GM12801 (cell line): ENCODE measurements at regions not wholly inside any gene's neighbourhood (a gene's known extent, or its start where the extent isn't known, plus 50 kb on each side); places are given as distances from the start of the nearest gene placed in this dataset.

ENCODE experiments used
- TF ChIP-seq, protein P1 (sequence below): IDR thresholded peaks from one replicate; pipeline ENCODE4 v1.5.1; 2011; ENCODE audit warnings: control low read depth; ENCODE audit not compliant: insufficient read length; ENCODE audit errors: extremely low read depth

DNA sequence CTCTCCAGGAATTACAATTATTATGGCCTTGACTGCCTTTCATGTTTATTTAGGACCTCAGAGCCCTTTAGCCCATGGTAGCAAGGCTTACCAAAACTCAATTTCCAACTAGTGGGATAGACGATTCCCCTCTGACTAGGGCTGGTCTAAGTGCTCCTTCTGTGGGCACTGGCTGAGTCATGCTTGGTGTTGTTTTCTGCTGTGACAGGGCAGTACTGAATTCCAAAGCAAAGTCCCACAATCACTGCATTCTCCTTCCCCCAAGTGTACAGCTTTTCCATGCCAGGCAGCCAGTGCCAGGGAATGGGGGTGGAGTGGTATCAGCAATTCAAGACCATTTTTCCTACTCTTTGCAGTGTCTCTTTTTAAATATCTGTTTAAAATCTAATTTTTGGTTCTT, 509.0 kb upstream of the NECTIN3 start:
- TF ChIP-seq, protein P1, sequence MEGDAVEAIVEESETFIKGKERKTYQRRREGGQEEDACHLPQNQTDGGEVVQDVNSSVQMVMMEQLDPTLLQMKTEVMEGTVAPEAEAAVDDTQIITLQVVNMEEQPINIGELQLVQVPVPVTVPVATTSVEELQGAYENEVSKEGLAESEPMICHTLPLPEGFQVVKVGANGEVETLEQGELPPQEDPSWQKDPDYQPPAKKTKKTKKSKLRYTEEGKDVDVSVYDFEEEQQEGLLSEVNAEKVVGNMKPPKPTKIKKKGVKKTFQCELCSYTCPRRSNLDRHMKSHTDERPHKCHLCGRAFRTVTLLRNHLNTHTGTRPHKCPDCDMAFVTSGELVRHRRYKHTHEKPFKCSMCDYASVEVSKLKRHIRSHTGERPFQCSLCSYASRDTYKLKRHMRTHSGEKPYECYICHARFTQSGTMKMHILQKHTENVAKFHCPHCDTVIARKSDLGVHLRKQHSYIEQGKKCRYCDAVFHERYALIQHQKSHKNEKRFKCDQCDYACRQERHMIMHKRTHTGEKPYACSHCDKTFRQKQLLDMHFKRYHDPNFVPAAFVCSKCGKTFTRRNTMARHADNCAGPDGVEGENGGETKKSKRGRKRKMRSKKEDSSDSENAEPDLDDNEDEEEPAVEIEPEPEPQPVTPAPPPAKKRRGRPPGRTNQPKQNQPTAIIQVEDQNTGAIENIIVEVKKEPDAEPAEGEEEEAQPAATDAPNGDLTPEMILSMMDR: no peak

- TF ChIP-seq, protein P1: no peak
Measured at GRCh38 chr3:110564674-110565073, 506.9 kb upstream of the NECTIN3 start.

DNA sequence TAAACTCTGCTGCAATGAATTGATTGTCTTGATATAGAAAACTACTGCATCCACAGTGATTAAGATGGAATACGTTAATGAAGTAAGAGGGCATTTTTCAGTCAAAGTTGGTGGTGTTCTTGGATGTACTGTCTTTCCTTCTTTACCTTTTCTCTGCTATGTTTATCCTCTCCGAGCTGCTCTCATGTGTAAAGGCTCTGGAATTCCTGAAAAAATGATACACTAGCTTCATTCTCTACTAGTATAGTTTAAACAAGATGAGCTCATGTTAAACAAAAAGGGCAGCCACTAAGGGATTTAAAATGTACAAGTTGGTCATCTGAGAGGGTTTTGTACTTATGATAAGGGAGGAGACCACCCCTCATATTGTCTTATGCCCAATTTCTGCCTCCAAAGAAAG, 504.6 kb upstream of the NECTIN3 start:
- TF ChIP-seq, protein P1: no peak

GRCh38 chr3:110568246-110568645, 503.4 kb upstream of the NECTIN3 start:
- TF ChIP-seq, protein P1: no peak

GRCh38 chr3:110569073-110569472, 502.5 kb upstream of the NECTIN3 start:
- TF ChIP-seq, protein P1: no peak

GRCh38 chr3:110575702-110576101, 495.9 kb upstream of the NECTIN3 start:
- TF ChIP-seq, protein P1: no peak

DNA sequence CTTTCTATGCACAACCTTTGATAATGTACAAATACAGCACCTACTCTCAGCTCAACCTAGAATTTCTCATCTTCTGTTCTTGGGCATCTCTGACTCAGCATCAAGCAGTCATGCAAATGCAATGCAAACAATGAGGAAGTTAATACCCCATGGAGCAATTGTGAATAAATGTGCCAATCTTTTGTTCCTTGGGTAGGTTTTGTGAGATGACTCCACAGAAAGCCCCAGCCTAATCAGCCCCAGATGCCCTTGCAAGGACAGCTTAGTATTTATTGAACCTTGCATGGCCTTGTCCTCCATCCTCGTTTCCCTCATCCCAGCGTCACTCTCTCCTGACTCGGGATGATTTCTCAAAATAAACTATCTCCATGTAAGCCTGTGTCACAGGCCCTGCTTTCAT, 494.7 kb upstream of the NECTIN3 start:
- TF ChIP-seq, protein P1: no peak

DNA sequence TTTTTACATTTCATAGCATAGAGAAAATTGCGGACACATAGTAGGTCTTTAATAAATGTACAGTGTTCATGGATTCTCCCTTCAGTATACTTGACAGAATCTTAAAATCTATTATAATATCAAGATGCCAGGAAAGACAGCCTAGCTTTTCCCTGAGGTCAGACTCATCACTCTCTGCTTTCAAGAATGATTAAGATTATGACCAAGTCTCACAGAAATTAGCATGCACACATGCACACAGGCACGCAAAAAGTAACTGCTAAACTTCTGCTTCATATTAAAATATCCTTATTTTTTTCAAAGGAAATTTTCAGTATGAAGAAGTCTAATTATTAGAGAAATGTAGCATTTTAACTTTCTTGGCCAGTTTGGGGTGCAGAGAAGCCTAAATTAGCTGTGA, 493.8 kb upstream of the NECTIN3 start:
- TF ChIP-seq, protein P1: no peak
